ENCODE measurements at regions not wholly inside any gene's neighbourhood (a gene's known extent, or its start where the extent isn't known, plus 50 kb on each side); places are given as distances from the start of the nearest gene placed in this dataset.

DNA sequence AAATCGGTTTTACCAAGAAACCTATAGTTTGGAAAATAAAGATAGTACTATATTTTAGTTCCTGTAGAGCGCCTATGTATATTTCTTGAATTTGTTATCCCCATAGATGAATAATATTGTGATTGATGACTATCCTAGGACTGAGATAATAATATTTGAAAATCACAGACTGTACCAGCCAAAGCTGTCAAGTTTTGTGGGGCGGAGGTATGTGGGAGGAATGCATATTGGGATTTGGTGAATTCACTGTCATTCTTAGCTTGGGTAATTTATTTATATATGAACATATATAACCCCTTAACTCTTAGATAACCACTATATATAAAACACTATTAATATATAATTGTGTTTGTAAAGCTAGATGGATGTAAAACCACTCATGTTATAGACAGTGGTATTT, 205.5 kb upstream of the ARSJ start:
- no peak for DNase-seq

GRCh38 chr4:114187592-114187991, 208.1 kb upstream of the ARSJ start:
- DNase-seq, result no peak

DNA sequence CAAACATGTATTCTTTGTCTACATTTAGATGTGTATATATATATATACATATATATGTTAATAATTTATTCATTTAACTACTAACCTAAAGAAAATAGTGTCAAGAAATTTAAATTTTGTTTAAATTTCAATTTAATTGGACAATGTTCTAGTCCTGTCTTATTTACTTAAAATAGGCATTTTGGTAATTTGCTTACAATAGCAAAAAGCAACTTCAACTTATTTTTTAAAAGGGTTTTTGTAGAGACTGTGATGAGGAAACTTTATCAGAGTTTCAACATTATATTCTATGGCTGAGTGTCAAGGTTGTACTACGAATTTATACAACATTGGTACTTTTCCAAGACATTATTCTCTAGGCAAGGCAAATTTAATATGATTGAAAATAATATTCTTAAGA, 212.0 kb upstream of the ARSJ start:
- no peak for DNase-seq

DNA sequence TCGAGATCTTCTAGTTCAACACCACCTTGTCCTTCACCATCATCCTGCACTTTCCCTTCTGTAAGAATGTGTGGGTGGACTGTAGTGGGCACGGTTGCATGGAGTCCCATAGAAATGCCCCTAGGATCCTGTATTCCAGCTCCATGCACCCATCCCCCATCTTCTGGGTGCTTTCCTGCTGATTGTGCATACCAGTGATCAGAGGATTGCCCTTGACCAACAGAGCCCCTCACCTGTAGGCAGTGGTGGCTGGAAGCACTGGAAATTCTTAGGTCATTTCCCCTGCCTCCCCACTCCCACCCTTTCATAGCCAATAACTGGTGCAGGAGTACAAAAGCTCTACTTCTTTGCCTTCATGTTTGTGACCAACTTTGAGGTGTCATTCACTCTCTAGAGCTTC, 213.4 kb upstream of the ARSJ start:
- no peak for DNase-seq

DNA sequence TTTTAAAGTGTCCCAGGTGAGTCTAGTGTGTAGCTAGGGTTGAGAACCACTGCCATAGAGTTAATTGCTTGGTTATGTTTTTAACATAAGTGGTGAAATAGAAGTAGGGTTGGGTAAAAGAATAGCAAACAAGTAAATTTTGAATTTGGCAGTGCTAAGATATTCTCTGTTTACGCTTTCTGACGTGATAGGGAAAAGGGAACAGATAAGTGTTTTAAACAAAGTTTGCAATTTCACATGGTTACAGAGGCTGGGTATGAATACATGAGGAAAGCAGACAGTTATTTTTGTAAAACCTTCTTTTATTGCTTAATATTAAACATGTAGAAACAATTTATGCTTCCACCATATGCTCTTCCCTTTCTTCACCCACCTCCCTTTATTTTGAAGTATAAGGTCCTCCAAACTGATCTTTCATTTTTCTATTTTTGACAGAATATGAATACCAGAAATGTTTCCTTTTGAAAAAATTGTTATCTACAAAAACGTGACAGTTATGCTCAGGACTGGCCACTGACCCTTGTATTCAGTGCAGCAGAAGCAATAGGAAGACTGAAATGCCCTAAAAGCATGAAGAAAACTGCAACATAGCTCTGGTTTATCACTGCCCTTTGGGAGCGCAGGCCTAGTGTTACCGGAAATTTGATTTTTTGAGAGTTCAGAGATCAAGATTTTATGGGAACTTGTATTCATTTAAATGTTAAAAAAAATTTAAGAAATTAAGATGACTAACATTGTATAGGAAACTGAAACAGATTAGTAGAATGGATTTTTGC, 214.4 kb upstream of the ARSJ start:
- no peak for DNase-seq

DNA sequence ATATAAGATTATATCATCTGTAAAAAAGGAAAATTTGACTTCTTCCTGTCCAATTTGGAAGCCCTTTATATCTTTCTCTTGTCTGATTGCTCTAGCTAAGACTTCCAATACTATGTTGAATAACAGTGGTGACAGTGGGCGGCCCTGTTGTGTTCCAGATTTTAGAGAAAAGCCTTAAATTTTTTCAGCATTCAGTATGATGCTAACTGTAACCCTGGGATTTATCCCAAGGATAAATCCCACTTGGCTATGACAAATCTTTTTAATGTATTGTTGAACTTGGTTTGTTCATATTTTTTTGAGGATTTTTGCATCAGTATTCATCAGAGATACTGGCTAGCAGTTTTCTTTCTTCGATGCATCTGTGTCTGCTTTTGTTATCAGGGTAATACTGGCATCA, 217.2 kb upstream of the ARSJ start:
- DNase-seq, result no peak

- no peak for DNase-seq
Measured at GRCh38 chr4:114200026-114200425, 220.6 kb upstream of the ARSJ start.

DNA sequence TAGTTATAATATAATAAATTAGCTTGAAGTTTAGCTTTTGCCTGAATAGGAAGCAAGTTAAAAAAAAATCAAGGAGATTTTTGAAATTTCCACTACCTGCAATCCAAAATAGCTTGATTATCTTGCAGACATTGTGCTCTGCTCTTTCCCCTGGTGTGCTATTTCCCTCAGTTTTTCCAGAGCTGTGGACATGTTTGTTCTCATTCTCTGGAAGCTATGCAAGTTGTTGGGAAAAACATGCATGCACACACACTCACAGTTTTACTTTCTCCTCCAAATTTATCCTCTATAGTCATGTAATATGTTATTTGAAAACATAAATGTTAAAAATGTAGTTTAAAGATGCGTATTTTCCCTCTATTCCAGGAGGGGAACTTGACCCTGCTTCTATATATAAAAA, 225.8 kb upstream of the ARSJ start:
- no peak for DNase-seq

DNA sequence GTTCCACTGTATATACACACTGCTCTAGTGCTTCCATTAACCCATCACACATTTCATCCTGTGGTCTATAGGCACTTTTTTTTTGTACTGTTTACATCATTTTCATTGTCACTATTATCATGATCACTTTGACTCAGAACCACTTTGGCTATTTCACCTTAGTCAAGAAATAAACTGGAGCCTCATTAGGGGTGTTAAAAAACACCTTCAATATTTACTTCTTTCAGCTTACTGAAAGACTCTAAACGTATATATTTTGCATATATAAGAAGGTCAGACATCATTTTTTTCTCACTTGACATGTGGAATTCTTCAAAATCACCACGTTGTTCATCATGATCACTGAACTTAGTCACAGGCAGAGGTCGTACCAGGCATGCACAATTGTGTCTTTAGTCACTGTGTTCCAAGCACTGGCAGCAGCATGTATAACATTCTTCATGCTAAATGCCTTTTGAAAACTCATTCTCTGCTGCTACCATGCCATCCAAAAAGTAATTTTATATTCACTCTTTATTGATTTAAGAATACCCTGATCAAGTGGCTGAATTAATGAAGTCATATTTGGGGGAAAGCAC, 229.2 kb upstream of the ARSJ start:
- DNase-seq, result no peak

DNA sequence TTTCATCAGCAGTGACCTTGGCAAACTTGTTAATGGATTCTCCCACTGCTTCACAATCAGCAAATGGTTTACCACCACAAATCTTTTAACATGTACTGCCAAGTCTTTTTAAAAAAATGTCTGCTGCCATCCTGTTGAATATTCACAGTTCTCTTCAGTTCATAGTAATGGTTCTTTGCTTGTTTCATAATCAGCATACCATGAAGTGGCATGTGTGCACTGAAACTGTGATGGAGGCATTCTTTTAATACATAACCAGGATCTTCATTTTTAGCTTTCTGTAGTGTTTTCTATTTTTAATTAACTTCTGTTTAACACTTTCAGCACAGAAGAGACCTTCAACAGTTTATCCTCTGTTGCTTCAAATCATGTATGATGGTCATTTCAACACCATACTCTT, 230.1 kb upstream of the ARSJ start:
- no peak for DNase-seq

DNA sequence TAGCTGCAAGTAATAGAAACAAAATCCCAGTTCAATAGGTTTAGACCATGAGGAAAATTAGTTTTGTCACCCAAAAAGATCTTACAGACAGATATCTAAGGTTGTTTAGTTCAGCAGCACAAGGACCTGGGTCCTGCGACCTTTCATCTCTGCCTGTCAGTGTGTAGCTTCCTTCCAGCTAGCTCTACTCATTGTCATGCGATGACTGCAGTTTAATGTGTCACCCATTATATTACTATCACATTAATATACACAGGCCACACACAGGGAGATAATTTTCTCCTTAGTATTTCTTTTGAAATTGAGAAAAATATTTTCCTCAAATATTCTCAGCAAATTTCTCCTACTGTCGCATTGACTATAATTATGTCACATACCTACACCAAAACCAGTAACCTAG, 232.1 kb upstream of the ARSJ start:
- DNase-seq, result no peak

GRCh38 chr4:114217150-114217817, 237.8 kb upstream of the ARSJ start:
- DNase-seq, result no peak

GRCh38 chr4:114223580-114223979, 244.1 kb upstream of the ARSJ start:
- DNase-seq, result no peak

DNA sequence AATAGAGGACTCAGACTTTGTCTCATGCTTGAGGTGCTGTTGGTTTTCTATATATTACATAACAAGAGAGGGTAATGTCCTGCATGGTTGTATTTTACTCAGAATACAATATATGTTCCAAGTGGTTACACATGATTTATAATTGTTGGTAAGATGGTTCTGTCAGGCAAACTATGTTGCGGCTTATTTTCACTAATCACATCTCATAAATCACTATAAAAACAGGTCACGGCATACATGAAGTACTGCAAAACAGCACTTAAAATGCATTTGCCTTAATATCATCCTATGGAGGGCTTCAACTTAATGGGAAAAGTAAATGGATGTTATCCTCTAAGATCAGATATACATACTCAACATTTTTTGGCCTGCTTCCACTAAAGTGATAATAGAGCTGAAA, 246.0 kb upstream of the ARSJ start:
- no peak for DNase-seq

GRCh38 chr4:114226179-114226578, 246.7 kb upstream of the ARSJ start:
- DNase-seq, result no peak

- no peak for DNase-seq
Measured at GRCh38 chr4:114226968-114227760, 247.7 kb upstream of the ARSJ start.

- peak; percentile 26 for DNase-seq
Measured at GRCh38 chr4:114229706-114230105, 250.3 kb upstream of the ARSJ start.

GRCh38 chr4:114236171-114236769, 256.8 kb upstream of the ARSJ start:
- DNase-seq, result no peak

DNA sequence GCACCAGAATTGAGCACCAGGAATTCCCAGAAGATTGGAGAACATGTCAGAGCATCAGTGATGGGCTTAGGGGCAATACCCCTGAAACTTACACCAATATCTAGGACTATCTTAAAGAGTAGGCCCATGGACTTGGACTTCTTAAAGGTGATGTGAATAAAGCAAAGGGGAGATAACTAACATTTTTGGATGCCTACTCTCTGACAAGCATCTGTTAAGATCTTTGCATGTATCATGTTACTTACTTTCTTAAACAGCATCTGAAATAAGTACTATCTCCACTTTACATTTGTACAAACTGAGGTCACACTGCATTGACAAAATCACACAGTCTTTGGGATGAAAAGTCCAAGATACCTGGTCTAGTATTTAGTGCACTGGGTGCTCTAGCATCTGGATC, 258.6 kb upstream of the ARSJ start:
- DNase-seq, result no peak

DNA sequence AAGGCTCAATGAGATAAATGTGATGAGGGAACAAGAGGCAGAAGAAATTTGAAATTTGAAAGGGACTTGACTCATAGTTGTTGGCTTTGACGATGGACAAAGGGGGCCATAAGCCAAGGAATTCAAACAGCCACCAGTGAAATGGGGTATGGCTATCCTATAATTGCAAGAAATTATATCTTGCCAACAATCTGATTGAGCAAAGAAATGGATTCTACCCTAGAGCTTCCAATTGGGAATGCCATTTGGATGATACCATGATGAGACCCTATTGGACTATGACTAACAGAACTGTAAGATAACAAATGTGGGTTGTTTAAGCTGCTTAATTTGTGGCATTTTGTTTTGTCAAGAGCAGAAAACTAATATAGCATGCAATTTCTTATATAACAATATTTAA, 270.1 kb upstream of the ARSJ start:
- DNase-seq, result no peak

GRCh38 chr4:114249976-114250375, 270.5 kb upstream of the ARSJ start:
- DNase-seq, result no peak

DNA sequence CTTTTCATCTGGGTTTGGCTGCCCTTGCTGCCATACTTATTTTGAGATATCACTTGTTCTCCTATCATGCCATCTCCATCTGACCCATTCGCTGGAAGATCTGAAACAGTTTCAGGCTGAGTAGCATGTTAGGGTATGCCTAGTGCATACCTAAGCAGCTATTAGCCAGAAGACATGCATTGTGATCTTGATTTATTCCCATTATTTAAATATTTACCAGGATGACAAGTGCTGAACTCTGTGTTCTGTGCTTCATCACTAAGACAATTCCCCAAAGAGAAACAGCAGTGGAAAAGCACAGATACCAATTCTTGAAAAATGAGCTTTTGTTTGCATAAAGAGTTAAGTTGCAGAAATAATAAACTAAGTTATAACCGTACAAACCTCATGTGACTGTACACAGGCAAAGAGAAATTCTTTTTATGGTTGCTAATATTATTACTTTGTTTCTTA, 271.0 kb upstream of the ARSJ start:
- DNase-seq, result no peak

DNA sequence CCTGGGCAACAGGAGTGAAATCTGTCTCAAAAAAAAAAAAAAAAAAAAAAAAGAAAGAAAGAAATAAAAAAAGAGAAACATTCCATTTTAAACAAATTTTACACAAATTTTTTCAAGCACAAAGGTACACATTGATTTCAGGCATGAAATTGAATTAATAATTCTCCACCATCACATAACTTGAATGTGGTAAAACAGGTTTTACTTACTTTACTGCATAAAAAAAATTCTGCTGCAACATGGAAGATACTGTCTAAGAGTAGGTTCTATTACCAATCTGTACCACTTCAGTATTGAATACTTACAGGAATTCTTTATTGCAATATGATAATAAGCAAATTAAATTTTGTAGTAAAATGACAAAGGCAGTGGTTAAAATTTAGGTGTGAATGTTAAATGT, 271.6 kb upstream of the ARSJ start:
- DNase-seq, result no peak
